ENCODE measurements at regions not wholly inside any gene's neighbourhood (a gene's known extent, or its start where the extent isn't known, plus 50 kb on each side); places are given as distances from the start of the nearest gene placed in this dataset.

GRCh38 chr20:47915495-47915894 is 130.2 kb upstream of the SULF2 start:
- TF ChIP-seq GABPA (IDR thresholded peaks at IDR 0.05; ENCODE audit: low read depth) (no peak), CTCF (IDR thresholded peaks at IDR 0.05; ENCODE audit: insufficient read depth, low read length) (no peak)
